ENCODE measurements at regions not wholly inside any gene's neighbourhood (a gene's known extent, or its start where the extent isn't known, plus 50 kb on each side); places are given as distances from the start of the nearest gene placed in this dataset.

DNA sequence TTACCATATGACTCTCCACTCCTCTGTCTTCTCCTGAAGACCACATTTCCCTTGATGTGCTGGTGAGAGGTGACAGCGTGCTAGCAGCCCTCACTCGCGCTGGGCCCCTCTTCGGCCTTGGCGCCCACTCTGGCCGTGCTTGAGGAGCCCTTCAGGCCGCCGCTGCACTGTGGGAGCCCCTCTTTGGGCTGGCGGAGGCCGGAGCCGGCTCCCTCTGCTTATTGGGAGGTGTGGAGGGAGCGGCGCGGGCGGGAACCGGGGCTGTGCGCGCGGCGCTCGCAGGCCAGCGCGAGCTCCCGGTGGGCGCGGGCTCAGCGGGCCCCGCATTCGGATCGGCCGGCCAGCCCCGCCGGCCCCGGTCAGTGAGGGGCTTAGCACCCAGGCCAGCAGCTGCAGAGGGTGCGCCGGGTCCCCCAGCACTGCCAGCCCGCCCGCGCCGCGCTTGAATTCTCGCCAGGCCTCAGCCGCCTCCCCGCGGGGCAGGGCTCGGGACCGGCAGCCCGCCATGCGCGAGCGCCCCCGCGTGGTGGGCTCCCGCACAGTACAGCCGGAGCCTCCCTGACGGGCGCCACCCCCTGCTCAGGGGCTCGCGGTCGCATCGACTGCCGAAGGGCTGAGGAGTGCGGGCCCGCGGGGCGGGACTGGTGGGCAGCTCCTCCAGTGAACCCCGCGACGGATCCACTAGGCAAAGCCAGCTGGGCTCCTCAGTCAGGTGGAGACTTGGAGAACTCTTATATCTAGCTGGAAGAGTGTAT, 246.6 kb upstream of the REG3G start:
- H3K9me3 ChIP-seq (ENCODE audit: control insufficient read depth in 3 of 3, low read length in 3 of 3), result no peaks in the 10 kb centered on the region
- H3K4me1 ChIP-seq (ENCODE audit: control insufficient read depth in 3 of 3, insufficient read depth in 3 of 3, low read length in 3 of 3), result no peaks in the 10 kb centered on the region
- H3K27ac ChIP-seq (ENCODE audit: low read depth, low read length), result no peak overlapping the region
- H3K9ac ChIP-seq (ENCODE audit: low read depth in 1 of 3, low read length in 3 of 3), result no peak overlapping the region
- no peaks in the 10 kb centered on the region for H3K36me3 ChIP-seq (ENCODE audit: control insufficient read depth in 3 of 3, insufficient read depth in 3 of 3, low read length in 3 of 3)
- H3K4me3 ChIP-seq (ENCODE audit: low read length in 3 of 3), result no peak overlapping the region
- H3K27me3 ChIP-seq (ENCODE audit: control insufficient read depth in 3 of 3, insufficient read depth in 3 of 3, low read length in 3 of 3), result no peaks in the 10 kb centered on the region

DNA sequence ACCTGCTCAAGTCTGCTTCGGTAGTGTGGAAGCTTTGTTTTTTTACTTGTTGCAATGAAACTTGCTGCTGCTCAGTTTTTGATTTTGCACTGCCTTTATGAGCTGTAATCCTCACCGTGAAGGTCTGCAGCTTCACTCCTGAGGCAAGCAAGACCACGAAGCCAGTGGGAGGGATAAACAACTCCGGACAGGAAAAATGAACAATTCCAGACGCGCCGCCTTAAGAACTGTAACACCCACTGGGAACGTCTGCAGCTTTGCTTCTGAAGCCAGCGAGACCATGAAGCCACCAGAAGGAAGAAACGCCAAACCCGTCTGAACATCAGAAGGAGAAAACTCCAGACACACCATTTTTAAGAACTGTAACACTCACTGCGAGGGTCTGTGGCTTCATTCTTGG, 245.7 kb upstream of the REG3G start:
- Histone ChIP-seq H3K4me3 (ENCODE audit: low read length in 3 of 3) (peak overlapping the region; percentile 70 to 76 (median 74)), H3K36me3 (ENCODE audit: control insufficient read depth in 3 of 3, insufficient read depth in 3 of 3, low read length in 3 of 3) (no peaks in the 10 kb centered on the region), H3K4me1 (ENCODE audit: control insufficient read depth in 3 of 3, insufficient read depth in 3 of 3, low read length in 3 of 3) (no peaks in the 10 kb centered on the region), H3K27me3 (ENCODE audit: control insufficient read depth in 3 of 3, insufficient read depth in 3 of 3, low read length in 3 of 3) (no peaks in the 10 kb centered on the region), H3K9ac (ENCODE audit: low read depth in 1 of 3, low read length in 3 of 3) (peak overlapping the region; percentile 52 to 77 (median 72)), H3K9me3 (ENCODE audit: control insufficient read depth in 3 of 3, low read length in 3 of 3) (no peaks in the 10 kb centered on the region), H3K27ac (ENCODE audit: low read depth, low read length) (peak overlapping the region; percentile 82)

DNA sequence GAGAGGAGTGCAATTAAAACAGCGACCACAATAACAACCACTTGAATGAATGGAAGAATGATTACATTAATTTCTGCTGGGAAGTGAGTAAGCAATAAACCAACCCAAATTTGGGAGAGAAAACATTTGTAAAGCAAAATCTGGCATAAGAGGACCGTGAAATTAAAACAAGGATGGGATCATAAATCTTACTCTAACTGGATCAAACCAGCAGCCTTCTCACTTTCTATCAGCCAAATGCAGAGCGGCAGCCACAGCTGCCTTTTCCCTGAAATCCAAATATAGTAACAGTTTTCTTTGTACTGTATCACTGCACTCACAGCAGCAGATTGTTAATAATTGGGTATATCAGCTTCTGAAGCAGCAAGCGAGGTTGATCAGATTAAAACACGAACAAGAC, 245.2 kb upstream of the REG3G start:
- Histone ChIP-seq H3K9ac (ENCODE audit: low read depth in 1 of 3, low read length in 3 of 3) (peak overlapping the region; percentile 52 to 77 (median 72)), H3K27me3 (ENCODE audit: control insufficient read depth in 3 of 3, insufficient read depth in 3 of 3, low read length in 3 of 3) (no peaks in the 10 kb centered on the region), H3K4me3 (ENCODE audit: low read length in 3 of 3) (peak overlapping the region; percentile 70 to 76 (median 74)), H3K27ac (ENCODE audit: low read depth, low read length) (peak overlapping the region; percentile 82), H3K36me3 (ENCODE audit: control insufficient read depth in 3 of 3, insufficient read depth in 3 of 3, low read length in 3 of 3) (no peaks in the 10 kb centered on the region), H3K9me3 (ENCODE audit: control insufficient read depth in 3 of 3, low read length in 3 of 3) (no peaks in the 10 kb centered on the region), H3K4me1 (ENCODE audit: control insufficient read depth in 3 of 3, insufficient read depth in 3 of 3, low read length in 3 of 3) (no peaks in the 10 kb centered on the region)

DNA sequence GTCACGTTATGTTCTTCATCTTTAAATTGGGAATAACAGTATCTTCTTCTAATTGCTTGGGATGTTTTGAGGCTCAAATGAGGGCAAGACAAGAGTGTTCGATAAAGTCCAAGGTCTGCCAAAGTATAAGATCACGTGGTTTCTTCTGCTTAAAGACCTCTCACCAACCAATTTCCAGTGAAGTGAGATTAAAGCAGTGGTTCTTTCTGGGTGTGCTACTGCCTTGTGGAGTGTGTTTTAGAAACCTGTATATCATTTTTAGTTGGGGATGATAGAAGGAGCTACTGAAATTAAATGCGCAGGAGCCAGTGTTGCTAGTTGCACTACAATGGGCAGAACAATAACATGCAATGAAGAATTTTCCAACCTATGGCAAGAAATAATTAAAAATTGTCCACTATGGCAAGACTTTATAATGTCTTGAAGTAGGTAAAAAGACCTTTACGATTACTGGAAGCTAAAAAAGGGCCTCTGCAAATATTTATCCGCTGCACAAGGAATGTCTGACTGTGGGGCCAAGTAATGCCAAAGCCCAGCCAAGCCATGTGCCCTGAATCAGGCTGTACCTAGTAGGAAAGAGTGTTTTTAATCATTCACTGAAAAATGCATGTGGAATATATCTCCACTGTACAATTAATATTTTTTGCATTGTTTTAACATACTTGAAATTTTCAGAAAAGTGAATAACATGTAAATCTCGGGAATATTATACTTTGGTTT, 244.5 kb upstream of the REG3G start:
- peak overlapping the region; percentile 82 for H3K27ac ChIP-seq (ENCODE audit: low read depth, low read length)
- peak overlapping the region; percentile 56 to 76 (median 74) for H3K4me3 ChIP-seq (ENCODE audit: low read length in 3 of 3)
- H3K36me3 ChIP-seq (ENCODE audit: control insufficient read depth in 3 of 3, insufficient read depth in 3 of 3, low read length in 3 of 3), result no peaks in the 10 kb centered on the region
- H3K9me3 ChIP-seq (ENCODE audit: control insufficient read depth in 3 of 3, low read length in 3 of 3), result no peaks in the 10 kb centered on the region
- no peaks in the 10 kb centered on the region for H3K4me1 ChIP-seq (ENCODE audit: control insufficient read depth in 3 of 3, insufficient read depth in 3 of 3, low read length in 3 of 3)
- H3K27me3 ChIP-seq (ENCODE audit: control insufficient read depth in 3 of 3, insufficient read depth in 3 of 3, low read length in 3 of 3), result no peaks in the 10 kb centered on the region
- peak overlapping the region; percentile 52 to 77 (median 72) for H3K9ac ChIP-seq (ENCODE audit: low read depth in 1 of 3, low read length in 3 of 3)

DNA sequence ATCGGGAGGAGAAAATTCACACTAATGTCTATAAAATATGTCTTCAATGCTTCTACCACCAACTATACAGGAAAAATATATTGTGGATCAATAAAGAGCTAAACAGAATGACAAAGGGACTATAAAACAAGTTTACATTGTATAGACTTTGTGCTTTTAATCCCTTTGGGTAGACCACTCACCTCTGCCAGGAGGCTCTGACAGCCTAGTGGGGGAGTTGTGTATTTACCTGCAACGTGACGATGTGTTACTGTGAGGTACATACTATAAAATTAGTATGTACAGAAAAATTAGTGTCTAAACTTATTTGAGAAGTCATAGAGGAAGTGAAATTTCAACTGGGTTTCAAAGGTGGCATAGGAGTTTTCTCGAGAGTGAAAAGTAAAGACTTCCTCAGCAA, 243.3 kb upstream of the REG3G start:
- peak overlapping the region; percentile 82 for H3K27ac ChIP-seq (ENCODE audit: low read depth, low read length)
- H3K4me3 ChIP-seq (ENCODE audit: low read length in 3 of 3), result no peak overlapping the region

DNA sequence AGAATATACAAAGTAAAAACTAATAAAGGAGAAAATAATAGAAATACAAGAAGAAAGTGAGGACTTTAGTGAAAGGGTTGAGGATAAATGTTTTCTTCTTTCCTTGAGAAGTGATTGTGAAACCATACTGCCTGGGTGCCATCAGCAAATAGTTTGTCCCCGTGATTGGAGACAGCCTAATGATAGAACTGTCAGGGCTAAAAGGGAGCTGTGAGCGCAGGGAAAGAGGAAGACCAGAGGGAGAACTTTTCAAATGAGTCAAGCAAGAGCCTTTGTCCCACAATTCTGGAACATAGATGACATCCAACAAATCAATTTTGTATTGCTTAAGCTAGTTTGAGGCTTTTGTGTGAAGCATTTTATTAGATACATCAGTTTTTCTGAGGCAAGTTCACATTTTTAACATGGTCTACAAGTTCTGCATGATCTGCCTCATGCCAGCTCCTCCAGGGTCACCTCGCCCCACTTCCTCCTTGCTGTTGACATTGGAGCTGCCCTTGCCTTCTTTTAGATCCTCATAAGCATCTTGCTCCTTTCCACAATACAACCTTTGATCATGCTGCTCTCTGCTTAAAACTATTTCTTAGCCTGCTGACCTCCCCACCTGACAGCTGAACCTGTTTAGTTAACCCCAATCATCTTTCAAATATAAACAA, 213.4 kb upstream of the REG3G start:
- H3K36me3 ChIP-seq (ENCODE audit: control insufficient read depth in 3 of 3, insufficient read depth in 3 of 3, low read length in 3 of 3), result no peaks in the 10 kb centered on the region
- H3K27ac ChIP-seq (ENCODE audit: low read depth, low read length), result peak overlapping the region; percentile 5
- H3K4me3 ChIP-seq (ENCODE audit: low read length in 3 of 3), result no peak overlapping the region
- no peaks in the 10 kb centered on the region for H3K9me3 ChIP-seq (ENCODE audit: control insufficient read depth in 3 of 3, low read length in 3 of 3)
- H3K4me1 ChIP-seq (ENCODE audit: control insufficient read depth in 3 of 3, insufficient read depth in 3 of 3, low read length in 3 of 3), result peaks cover 0 to under 1% (median 0%) of the 10 kb centered on the region in 3 donors
- no peak overlapping the region for H3K9ac ChIP-seq (ENCODE audit: low read depth in 1 of 3, low read length in 3 of 3)
- H3K27me3 ChIP-seq (ENCODE audit: control insufficient read depth in 3 of 3, insufficient read depth in 3 of 3, low read length in 3 of 3), result no peaks in the 10 kb centered on the region

More for the DNA sequence above, 243.3 kb upstream of the REG3G start:
- Histone ChIP-seq H3K36me3 (ENCODE audit: control insufficient read depth in 3 of 3, insufficient read depth in 3 of 3, low read length in 3 of 3) (no peaks in the 10 kb centered on the region), H3K4me1 (ENCODE audit: control insufficient read depth in 3 of 3, insufficient read depth in 3 of 3, low read length in 3 of 3) (no peaks in the 10 kb centered on the region), H3K9ac (ENCODE audit: low read depth in 1 of 3, low read length in 3 of 3) (peak overlapping the region in 1 of 3 donors; percentile 4), H3K9me3 (ENCODE audit: control insufficient read depth in 3 of 3, low read length in 3 of 3) (no peaks in the 10 kb centered on the region), H3K27me3 (ENCODE audit: control insufficient read depth in 3 of 3, insufficient read depth in 3 of 3, low read length in 3 of 3) (no peaks in the 10 kb centered on the region)

DNA sequence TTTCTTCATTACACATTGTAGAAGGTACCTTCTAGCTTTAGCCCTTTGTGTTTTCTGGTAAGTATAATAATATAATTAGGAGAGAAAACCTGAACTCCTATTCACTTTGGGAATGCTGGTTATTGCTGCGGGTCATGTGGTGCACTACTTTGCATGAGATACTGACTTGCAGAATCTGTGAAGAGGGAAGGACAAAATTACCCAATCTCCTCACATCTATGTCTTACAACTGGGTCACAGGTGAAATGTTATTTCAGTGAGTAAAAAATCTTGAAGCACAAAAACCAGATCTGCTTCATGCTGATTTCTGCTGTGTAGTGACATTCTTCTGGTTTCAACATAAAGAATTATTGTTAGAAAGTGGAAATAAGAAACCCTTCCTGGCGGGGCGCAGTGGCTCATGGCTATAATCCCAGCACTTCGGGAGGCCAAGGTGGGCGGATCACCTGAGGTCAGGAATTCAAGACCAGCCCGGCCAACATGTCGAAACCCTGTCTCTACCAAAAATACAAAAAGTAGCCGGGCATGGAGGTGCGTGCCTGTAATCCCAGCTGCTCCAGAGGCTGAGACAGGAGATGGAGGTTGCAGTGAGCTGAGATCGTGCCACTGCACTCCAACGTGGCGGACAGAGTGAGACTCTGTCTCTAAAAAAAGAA, 211.0 kb upstream of the REG3G start:
- Histone ChIP-seq H3K27me3 (ENCODE audit: control insufficient read depth in 3 of 3, insufficient read depth in 3 of 3, low read length in 3 of 3) (no peaks in the 10 kb centered on the region), H3K9me3 (ENCODE audit: control insufficient read depth in 3 of 3, low read length in 3 of 3) (no peaks in the 10 kb centered on the region), H3K4me1 (ENCODE audit: control insufficient read depth in 3 of 3, insufficient read depth in 3 of 3, low read length in 3 of 3) (peaks cover 0 to 4% (median 0%) of the 10 kb centered on the region in 3 donors), H3K27ac (ENCODE audit: low read depth, low read length) (no peak overlapping the region), H3K36me3 (ENCODE audit: control insufficient read depth in 3 of 3, insufficient read depth in 3 of 3, low read length in 3 of 3) (no peaks in the 10 kb centered on the region), H3K9ac (ENCODE audit: low read depth in 1 of 3, low read length in 3 of 3) (no peak overlapping the region), H3K4me3 (ENCODE audit: low read length in 3 of 3) (no peak overlapping the region)

DNA sequence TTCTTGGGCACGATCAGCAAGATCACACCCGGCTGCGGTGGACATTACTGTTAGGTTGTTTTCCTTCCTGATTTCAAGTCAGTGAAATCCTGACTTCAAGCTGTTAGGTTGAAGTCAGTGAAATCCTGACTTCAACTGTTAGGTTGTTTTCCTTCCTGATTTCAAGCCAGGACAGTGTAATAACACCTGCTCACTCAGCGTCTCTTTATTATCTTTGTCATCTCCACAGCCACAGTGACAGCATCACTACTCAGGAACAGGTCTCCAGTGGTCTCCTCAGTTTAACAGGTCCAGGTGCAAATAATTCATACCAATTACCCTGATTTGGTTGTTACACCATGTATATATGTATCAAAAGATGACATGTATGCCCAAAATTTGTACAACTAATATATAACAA, 208.1 kb upstream of the REG3G start:
- no peak overlapping the region for H3K9ac ChIP-seq (ENCODE audit: low read depth in 1 of 3, low read length in 3 of 3)
- H3K27me3 ChIP-seq (ENCODE audit: control insufficient read depth in 3 of 3, insufficient read depth in 3 of 3, low read length in 3 of 3), result no peaks in the 10 kb centered on the region
- H3K4me3 ChIP-seq (ENCODE audit: low read length in 3 of 3), result no peak overlapping the region
- H3K27ac ChIP-seq (ENCODE audit: low read depth, low read length), result no peak overlapping the region
- H3K9me3 ChIP-seq (ENCODE audit: control insufficient read depth in 3 of 3, low read length in 3 of 3), result no peaks in the 10 kb centered on the region
- no peaks in the 10 kb centered on the region for H3K36me3 ChIP-seq (ENCODE audit: control insufficient read depth in 3 of 3, insufficient read depth in 3 of 3, low read length in 3 of 3)
- peaks cover 0 to 4% (median 0%) of the 10 kb centered on the region in 3 donors for H3K4me1 ChIP-seq (ENCODE audit: control insufficient read depth in 3 of 3, insufficient read depth in 3 of 3, low read length in 3 of 3)

DNA sequence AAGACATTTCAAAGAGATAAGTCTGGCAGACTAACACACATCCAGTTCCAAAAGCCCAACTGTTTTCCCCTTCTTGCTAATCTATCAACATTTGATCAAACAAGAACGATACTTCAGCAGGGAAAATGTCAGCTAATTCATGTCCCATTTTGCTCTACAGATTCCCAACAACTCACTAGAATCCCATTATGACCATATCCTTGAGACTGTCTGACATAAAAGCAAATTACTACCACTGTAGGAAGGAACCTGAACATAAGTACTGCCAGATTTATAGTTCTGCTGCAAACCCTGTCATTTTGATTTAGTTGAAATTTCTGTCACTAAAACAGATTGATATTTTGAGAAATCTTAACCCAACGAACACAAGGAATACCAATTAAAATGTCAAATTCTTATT, 193.0 kb upstream of the REG3G start:
- H3K9ac ChIP-seq (ENCODE audit: low read depth in 1 of 3, low read length in 3 of 3), result no peak overlapping the region
- no peaks in the 10 kb centered on the region for H3K9me3 ChIP-seq (ENCODE audit: control insufficient read depth in 3 of 3, low read length in 3 of 3)
- H3K27ac ChIP-seq (ENCODE audit: low read depth, low read length), result no peak overlapping the region
- no peaks in the 10 kb centered on the region for H3K4me1 ChIP-seq (ENCODE audit: control insufficient read depth in 3 of 3, insufficient read depth in 3 of 3, low read length in 3 of 3)
- H3K27me3 ChIP-seq (ENCODE audit: control insufficient read depth in 3 of 3, insufficient read depth in 3 of 3, low read length in 3 of 3), result no peaks in the 10 kb centered on the region
- H3K4me3 ChIP-seq (ENCODE audit: low read length in 3 of 3), result no peak overlapping the region
- no peaks in the 10 kb centered on the region for H3K36me3 ChIP-seq (ENCODE audit: control insufficient read depth in 3 of 3, insufficient read depth in 3 of 3, low read length in 3 of 3)
